Fibroblast of pulmonary artery (primary cell): ENCODE measurements at regions not wholly inside any gene's neighbourhood (a gene's known extent, or its start where the extent isn't known, plus 50 kb on each side); places are given as distances from the start of the nearest gene placed in this dataset.

ENCODE experiments used
- DNase-seq: peaks from one replicate; pipeline ENCODE4 v3.0.0-alpha.2; 2010; ENCODE audit warnings: low read depth
- H3K4me3 ChIP-seq: replicated peaks from 2 replicates; pipeline ENCODE4 v1.5.1; 2011; ENCODE audit warnings: low read depth, mild to moderate bottlenecking, control low read depth, low read length, moderate library complexity
- CTCF ChIP-seq: IDR thresholded peaks from 2 replicates; pipeline ENCODE4 v1.5.1; 2011; ENCODE audit warnings: mild to moderate bottlenecking, control low read depth, low read length, inconsistent platforms; ENCODE audit errors: missing control alignments

GRCh38 chr2:111239107-111239506 lies 118.4 kb downstream of the BCL2L11 start:
- no peak overlapping the region for H3K4me3 ChIP-seq
- no peak for DNase-seq
- no peak for TF ChIP-seq CTCF

- DNase-seq, result no peak
- no peak for TF ChIP-seq CTCF
- H3K4me3 ChIP-seq, result no peak overlapping the region
Observed at GRCh38 chr2:111239581-111240249, 119.0 kb downstream of the BCL2L11 start.

- no peak for DNase-seq
- TF ChIP-seq CTCF, result no peak
- H3K4me3 ChIP-seq, result no peak overlapping the region
Observed at GRCh38 chr2:111243295-111243694, 122.6 kb downstream of the BCL2L11 start.

GRCh38 chr2:111244864-111245263 lies 124.2 kb downstream of the BCL2L11 start:
- no peak for DNase-seq
- no peak for TF ChIP-seq CTCF
- H3K4me3 ChIP-seq, result no peak overlapping the region

GRCh38 chr2:111246620-111247061 lies 125.9 kb downstream of the BCL2L11 start:
- no peak for DNase-seq
- no peak overlapping the region for H3K4me3 ChIP-seq
- no peak for TF ChIP-seq CTCF

DNA sequence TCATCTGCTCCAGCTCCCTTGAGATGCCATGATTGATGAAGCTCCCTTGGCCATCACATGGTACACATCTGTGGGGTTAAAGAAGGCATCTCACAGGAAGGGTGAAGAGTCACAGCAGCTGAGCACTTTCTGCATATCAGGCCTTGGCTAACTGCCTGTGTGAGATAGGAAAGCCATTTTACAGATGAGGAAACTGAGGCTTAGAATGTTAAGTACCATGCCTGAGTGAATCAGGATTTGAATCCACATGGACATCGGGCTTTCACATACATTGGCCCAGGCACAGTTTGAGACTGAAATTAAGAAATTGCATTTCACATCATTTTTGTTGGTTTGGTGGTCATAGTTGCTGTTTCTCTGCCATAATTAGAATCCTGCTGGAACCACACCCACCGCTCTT lies 126.8 kb downstream of the BCL2L11 start:
- no peak overlapping the region for H3K4me3 ChIP-seq
- no peak for DNase-seq
- TF ChIP-seq CTCF, result no peak

DNA sequence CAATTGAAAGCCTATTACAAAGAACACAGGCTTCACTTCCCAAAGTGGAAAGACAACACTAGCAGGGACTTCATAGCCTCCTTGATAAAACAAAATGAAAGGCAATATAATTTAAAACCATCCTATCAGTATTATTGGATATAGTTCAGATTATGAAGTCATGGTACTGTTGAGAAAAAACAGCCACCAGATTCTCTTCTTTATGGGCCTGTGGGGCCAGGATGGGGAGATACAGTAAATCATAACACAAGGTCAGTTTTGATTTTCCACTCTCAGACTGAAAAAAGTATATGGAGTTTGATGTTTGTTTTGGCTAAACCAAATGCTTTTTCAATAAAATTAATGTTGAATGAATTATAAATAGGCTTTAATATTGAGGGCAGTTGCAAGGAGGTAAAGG lies 129.1 kb downstream of the BCL2L11 start:
- DNase-seq, result no peak
- no peak for TF ChIP-seq CTCF
- no peak overlapping the region for H3K4me3 ChIP-seq
